ENCODE measurements at regions not wholly inside any gene's neighbourhood (a gene's known extent, or its start where the extent isn't known, plus 50 kb on each side); places are given as distances from the start of the nearest gene placed in this dataset.

- TF ChIP-seq SIN3A (IDR thresholded peaks at IDR 0.05; ENCODE audit: borderline replicate concordance, low read depth, low read length) = no peak
- no peak for TF ChIP-seq CENPX (CRISPR knock-in tag; IDR thresholded peaks at IDR 0.05)
- TF ChIP-seq POLR2A (IDR thresholded peaks at IDR 0.05; ENCODE audit: insufficient read depth in 1 of 2, low read depth in 2 of 2, low read length in 2 of 2) = no peak
- no peak for TF ChIP-seq ZNF225 (CRISPR knock-in tag; IDR thresholded peaks at IDR 0.05)
These were observed 1181.0 kb upstream of the TENM4 start for GRCh38 chr11:80621871-80622270.
